ENCODE measurements at regions not wholly inside any gene's neighbourhood (a gene's known extent, or its start where the extent isn't known, plus 50 kb on each side); places are given as distances from the start of the nearest gene placed in this dataset.

GRCh38 chr5:122532035-122532434 is 220.0 kb downstream of the SNCAIP start:
- no peak for DNase-seq (ENCODE audit: low read depth, low spot score)
- Mint-ChIP-seq H3K27ac (ENCODE audit: unreplicated experiment) (no peak overlapping the region), H3K9me3 (no peaks in the 10 kb centered on the region), H3K4me1 (peaks cover 11% of the 10 kb centered on the region), H3K4me3 (no peak overlapping the region), H3K36me3 (ENCODE audit: low read depth) (no peaks in the 10 kb centered on the region), H3K27me3 (ENCODE audit: low read depth) (no peaks in the 10 kb centered on the region)
- no peak for TF ChIP-seq CTCF (conservative IDR thresholded peaks at IDR 0.05)

GRCh38 chr5:122533825-122534224 is 221.8 kb downstream of the SNCAIP start:
- no peak for DNase-seq (ENCODE audit: low read depth, low spot score)
- no peaks in the 10 kb centered on the region for H3K36me3 Mint-ChIP-seq (ENCODE audit: low read depth)
- H3K4me3 Mint-ChIP-seq: no peak overlapping the region
- H3K27ac Mint-ChIP-seq (ENCODE audit: unreplicated experiment): no peak overlapping the region
- H3K27me3 Mint-ChIP-seq (ENCODE audit: low read depth): no peaks in the 10 kb centered on the region
- TF ChIP-seq CTCF (conservative IDR thresholded peaks at IDR 0.05): no peak
- no peaks in the 10 kb centered on the region for H3K9me3 Mint-ChIP-seq
- peaks cover 11% of the 10 kb centered on the region for H3K4me1 Mint-ChIP-seq

GRCh38 chr5:122534829-122535228 is 222.8 kb downstream of the SNCAIP start:
- Mint-ChIP-seq H3K27me3 (ENCODE audit: low read depth) (no peaks in the 10 kb centered on the region), H3K36me3 (ENCODE audit: low read depth) (no peaks in the 10 kb centered on the region), H3K27ac (ENCODE audit: unreplicated experiment) (no peak overlapping the region), H3K4me1 (peaks cover 11% of the 10 kb centered on the region), H3K9me3 (no peaks in the 10 kb centered on the region), H3K4me3 (no peak overlapping the region)
- no peak for DNase-seq (ENCODE audit: low read depth, low spot score)
- no peak for TF ChIP-seq CTCF (conservative IDR thresholded peaks at IDR 0.05)

- Mint-ChIP-seq H3K9me3 (no peaks in the 10 kb centered on the region), H3K27me3 (ENCODE audit: low read depth) (no peaks in the 10 kb centered on the region), H3K36me3 (ENCODE audit: low read depth) (no peaks in the 10 kb centered on the region), H3K27ac (ENCODE audit: unreplicated experiment) (no peak overlapping the region), H3K4me3 (no peak overlapping the region), H3K4me1 (no peaks in the 10 kb centered on the region)
- TF ChIP-seq CTCF (conservative IDR thresholded peaks at IDR 0.05): no peak
- no peak for DNase-seq (ENCODE audit: low read depth, low spot score)
Measured at GRCh38 chr5:122541388-122541787, 229.4 kb downstream of the SNCAIP start.

GRCh38 chr5:122545986-122546385 is 228.9 kb upstream of the SNX2 start:
- no peak for TF ChIP-seq CTCF (conservative IDR thresholded peaks at IDR 0.05)
- DNase-seq (ENCODE audit: low read depth, low spot score): no peak
- no peak overlapping the region for H3K4me3 Mint-ChIP-seq
- no peaks in the 10 kb centered on the region for H3K27me3 Mint-ChIP-seq (ENCODE audit: low read depth)
- no peaks in the 10 kb centered on the region for H3K4me1 Mint-ChIP-seq
- H3K9me3 Mint-ChIP-seq: no peaks in the 10 kb centered on the region
- H3K27ac Mint-ChIP-seq (ENCODE audit: unreplicated experiment): no peak overlapping the region
- no peaks in the 10 kb centered on the region for H3K36me3 Mint-ChIP-seq (ENCODE audit: low read depth)

- Mint-ChIP-seq H3K4me3 (no peak overlapping the region), H3K36me3 (ENCODE audit: low read depth) (no peaks in the 10 kb centered on the region), H3K27ac (ENCODE audit: unreplicated experiment) (no peak overlapping the region)
Measured at GRCh38 chr5:122547219-122547618, 227.7 kb upstream of the SNX2 start.

More at GRCh38 chr5:122547219-122547618, 227.7 kb upstream of the SNX2 start:
- Mint-ChIP-seq H3K4me1 (no peaks in the 10 kb centered on the region), H3K9me3 (no peaks in the 10 kb centered on the region), H3K27me3 (ENCODE audit: low read depth) (no peaks in the 10 kb centered on the region)
- no peak for DNase-seq (ENCODE audit: low read depth, low spot score)
- TF ChIP-seq CTCF (conservative IDR thresholded peaks at IDR 0.05): no peak
